ENCODE measurements at regions not wholly inside any gene's neighbourhood (a gene's known extent, or its start where the extent isn't known, plus 50 kb on each side); places are given as distances from the start of the nearest gene placed in this dataset.

- no peak for DNase-seq
These were observed 566.0 kb downstream of the NR4A2 start for GRCh38 chr2:155766342-155767115.

- no peak for DNase-seq
These were observed 577.0 kb downstream of the NR4A2 start for GRCh38 chr2:155755481-155755880.

DNA sequence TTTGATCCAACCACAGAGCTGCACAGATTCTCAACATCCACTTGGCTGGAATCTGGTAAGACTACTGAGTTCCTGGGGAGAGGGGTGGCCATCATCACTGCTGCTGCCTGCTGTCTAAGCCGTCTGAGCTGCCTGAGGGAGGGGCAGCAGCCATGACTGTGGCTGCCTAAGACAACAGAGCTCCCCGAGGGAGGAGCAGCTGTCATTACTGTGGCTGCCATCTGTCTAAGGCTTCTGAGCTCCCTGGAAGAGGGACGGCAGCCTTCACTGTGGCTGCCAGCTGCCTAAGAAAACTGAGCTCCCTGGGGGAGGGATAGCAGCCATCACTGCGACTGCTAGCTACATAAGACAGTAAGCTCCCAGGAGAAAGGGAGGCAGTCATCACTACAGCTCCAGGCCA is 584.4 kb downstream of the NR4A2 start:
- DNase-seq, result no peak

- no peak for DNase-seq
These were observed 585.0 kb downstream of the NR4A2 start for GRCh38 chr2:155747531-155747930.

DNA sequence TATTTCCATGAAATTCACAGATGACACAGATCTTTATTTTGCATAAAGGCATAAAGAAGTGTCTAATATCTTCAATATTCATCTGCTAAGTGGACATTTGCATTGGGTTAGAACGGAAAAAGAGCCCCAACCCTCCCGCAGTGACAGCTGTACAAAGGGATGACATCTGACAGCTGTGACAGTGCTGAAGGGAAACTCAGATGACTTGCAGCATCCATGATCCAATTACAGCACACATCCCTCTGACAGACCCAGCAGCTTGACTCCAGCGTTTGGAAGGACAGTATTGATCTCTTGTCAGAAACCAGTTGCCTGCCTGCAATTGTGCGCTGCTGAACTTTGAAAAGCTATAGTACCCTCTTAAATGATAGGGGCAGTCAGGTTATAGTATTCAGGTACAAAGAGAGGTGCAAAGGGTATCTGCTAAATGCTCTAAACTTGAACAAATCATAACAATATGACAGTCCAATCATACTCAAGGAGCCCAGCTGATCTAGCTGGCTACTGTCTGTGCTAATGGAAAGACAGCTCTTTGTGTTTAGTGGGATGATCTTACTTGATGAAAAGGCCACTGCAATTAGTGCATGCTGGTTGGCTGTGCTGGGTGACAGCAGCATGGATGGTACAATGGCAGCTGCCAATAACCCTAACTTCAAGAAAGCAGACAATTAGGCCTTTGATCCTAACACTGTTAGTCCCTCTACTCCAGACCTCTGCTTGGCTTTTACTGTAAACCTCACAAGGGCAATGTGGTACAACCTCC is 599.2 kb downstream of the NR4A2 start:
- DNase-seq, result no peak

- DNase-seq, result no peak
These were observed 601.7 kb downstream of the NR4A2 start for GRCh38 chr2:155730804-155731203.

DNA sequence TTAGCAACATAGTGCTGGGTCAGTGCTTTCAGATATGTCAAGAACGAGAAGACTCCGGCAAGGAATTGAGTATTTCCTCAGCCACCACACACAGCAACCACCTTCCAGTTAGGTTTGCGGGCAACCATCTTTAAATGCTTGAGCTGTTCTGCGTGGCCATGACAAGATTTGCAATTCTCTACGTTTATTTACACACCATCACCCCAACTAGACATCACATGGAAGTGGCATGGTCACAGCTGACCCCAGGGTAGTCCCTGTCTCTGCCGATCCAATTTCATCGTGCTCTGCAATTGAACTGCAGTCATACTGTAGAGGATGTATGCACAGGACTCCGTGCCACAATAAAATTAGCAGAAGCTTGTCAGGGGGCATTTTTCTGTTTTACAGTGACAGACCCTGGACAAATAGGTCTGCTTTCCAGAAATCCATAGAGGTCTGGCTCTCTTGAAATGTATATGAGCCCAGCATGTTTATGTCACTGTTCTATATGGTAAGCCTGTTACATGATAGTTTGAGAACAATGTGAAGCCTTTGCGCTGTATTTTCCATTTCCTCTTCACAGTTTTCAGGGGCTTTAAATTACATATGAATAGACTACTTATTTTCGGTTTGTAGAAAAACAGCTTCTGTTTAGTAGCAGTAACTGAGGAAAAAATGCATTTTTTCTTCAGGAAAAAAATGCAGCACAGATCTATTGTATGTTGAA is 605.2 kb downstream of the NR4A2 start:
- DNase-seq, result no peak

- DNase-seq, result no peak
These were observed 610.2 kb downstream of the NR4A2 start for GRCh38 chr2:155722290-155722689.

GRCh38 chr2:155715705-155716104 is 616.8 kb downstream of the NR4A2 start:
- no peak for DNase-seq

- no peak for DNase-seq
These were observed 617.5 kb downstream of the NR4A2 start for GRCh38 chr2:155714983-155715382.

GRCh38 chr2:155708071-155708470 is 624.5 kb downstream of the NR4A2 start:
- DNase-seq, result no peak

DNA sequence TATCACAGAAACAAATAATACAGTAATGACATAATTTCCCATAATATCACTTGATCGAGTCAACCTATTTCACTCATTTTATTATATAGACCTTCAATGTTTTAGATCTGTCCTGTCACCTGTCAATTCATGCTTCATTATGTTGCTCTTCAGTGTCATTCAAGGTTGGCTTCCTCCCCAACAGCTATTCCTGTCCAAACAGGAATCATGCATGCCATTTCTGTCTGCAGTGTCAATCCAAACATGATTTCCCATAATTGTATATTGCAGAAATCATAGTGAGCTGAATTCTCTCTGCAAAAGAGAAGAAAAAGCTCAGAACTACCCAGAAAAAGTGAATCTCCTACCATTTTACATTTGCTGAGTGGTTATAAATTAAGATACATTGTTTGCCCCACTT is 628.6 kb downstream of the NR4A2 start:
- no peak for DNase-seq

- no peak for DNase-seq
These were observed 629.5 kb downstream of the NR4A2 start for GRCh38 chr2:155703048-155703447.

GRCh38 chr2:155701721-155702120 is 630.8 kb downstream of the NR4A2 start:
- DNase-seq, result no peak

GRCh38 chr2:155696571-155696970 is 636.0 kb downstream of the NR4A2 start:
- no peak for DNase-seq

DNA sequence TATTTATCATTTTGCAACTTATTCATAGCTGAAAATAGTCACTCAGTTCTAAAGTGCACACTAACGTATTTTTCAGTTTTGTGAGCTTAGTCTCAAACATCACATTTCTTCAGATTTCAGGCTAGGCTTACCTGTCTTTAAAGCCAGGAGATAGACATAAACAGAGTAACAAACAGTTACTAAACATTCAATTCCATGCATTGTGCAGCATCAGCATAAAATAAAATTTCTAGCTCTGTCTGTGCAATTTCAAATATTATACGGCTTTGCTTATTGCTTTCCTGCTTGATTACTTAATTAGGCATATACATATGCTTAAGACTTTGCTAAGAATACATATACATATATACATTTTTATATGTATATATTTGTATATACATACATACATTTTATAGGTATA is 637.0 kb downstream of the NR4A2 start:
- DNase-seq, result no peak

DNA sequence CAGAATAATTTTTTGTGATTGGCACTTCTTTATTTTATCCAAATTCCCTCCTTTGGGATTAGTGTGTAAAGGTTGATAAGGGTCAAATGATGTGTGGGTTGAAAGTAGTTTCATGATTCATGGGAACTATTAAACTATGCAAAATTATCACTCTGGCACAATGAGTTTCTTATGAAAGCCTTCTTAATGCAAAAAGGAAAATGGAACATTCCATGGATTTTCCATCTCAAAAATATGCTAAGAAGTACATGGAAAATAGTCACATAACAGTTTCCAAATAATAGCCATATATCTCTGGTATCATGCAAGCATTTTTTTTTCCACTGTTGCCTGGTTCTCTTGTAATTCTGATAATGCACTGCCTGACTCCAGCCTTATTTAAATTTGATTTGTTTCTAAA is 639.7 kb downstream of the NR4A2 start:
- DNase-seq, result no peak

DNA sequence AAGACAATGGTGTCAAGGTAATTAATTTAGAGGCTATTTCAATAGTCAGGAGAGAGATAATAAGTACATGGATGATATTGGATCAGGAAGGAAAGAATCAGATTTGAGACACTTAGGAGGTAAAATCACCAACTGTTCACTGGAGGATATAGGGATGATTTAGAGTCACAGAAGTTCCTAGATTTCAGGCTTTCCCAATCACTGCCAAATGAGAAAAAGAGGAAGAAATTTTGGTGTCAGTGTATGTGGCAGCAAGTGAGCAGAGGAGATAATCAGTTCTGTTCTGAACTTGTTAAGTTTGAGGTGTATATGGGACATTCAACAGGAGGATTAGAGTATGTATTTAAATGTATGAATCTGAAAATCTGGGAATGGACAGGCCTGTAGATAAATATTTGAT is 640.4 kb downstream of the NR4A2 start:
- no peak for DNase-seq

DNA sequence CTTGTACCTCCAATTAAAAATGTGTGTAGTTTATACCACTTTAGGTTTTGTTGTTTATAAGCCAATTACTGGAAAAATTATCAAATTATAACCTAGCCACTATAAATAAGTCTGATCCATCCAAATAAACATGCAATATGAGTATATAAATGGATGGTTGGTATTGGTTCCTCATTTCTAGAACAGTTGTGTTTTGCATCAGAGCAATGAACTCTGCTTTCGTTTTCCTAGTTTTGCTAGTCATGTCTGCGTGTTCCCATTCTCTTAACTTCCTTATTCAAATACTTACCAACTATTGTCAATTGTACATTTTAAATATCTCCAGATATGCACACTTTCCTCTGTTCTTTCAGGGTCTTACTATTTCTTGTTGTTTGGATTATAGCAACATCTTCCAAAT is 641.7 kb downstream of the NR4A2 start:
- DNase-seq, result no peak

DNA sequence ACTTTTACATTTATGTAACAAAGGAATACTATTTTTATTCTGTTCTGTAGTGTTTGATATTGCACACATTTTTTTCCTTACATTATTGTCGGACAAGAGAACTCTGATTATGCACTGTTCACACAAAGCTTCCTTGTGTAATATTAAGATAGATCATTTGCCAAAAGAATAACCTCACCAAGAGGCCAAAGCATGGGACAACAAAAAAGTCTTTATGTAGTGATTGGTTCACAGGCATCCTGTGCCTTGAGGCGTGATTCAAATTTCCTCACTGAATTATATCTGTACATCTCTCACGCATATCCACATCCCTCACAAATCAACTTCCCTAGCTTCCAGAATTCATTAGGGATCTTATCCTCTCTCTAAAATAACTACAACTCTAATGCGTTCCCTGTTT is 642.7 kb downstream of the NR4A2 start:
- no peak for DNase-seq

DNA sequence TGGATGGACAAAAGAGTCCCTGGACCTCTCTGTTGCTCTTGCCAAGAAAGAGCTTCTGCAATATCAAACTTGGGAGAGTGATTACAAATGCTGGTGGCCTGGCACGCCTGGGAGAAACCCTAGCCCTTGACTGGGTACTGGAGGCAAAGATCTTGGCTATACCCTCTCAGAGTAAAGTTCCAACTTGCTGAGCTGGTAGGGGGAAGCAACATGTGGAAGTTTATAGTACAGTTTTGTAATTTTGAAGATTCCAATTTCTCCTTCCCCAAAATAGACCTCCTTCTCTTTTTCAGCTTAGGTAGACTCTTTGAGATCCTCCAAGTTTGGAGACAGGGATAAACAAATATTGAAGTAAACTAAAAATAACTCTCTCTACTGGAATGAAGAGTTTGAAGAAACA is 645.3 kb downstream of the NR4A2 start:
- DNase-seq, result no peak

DNA sequence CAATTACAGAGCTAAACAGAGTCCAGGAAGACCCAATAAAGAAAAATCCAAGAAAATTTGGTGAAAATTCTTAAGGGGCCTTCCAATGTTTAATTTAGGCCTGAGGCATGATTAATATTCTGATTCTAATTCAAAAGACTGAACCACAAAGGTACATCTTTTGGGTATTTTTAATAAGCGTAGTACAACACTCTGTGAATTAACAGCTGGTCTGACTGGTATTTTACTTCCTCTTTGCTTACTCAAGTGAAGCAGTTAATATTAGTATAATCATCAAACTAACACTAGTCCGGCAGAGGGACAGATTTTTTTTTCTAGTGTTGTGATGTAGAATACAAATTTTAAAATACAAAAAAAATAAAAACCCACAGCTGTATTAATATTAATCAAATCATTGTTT is 652.9 kb downstream of the NR4A2 start:
- no peak for DNase-seq

- DNase-seq, result no peak
These were observed 656.6 kb downstream of the NR4A2 start for GRCh38 chr2:155675920-155676319.

- no peak for DNase-seq
These were observed 666.8 kb downstream of the NR4A2 start for GRCh38 chr2:155665704-155666103.

Measured in CD4-positive, alpha-beta T cell treated with Interferon gamma for 1 hour (primary cell).